HG03354 (cell line): ENCODE measurements at regions not wholly inside any gene's neighbourhood (a gene's known extent, or its start where the extent isn't known, plus 50 kb on each side); places are given as distances from the start of the nearest gene placed in this dataset.
"Not testable (repeated sequence)": the region's sequence is repeated elsewhere in the genome, so short reads cannot be mapped to it uniquely, and the experiment has no call there.

Source experiments
- ATAC-seq: cut with Tn5 transposase; IDR thresholded peaks from one replicate; pipeline ENCODE4 v1.9.1; 2021; ENCODE audit warnings: mild to moderate bottlenecking; ENCODE audit not compliant: unreplicated experiment, poor library complexity, severe bottlenecking

DNA sequence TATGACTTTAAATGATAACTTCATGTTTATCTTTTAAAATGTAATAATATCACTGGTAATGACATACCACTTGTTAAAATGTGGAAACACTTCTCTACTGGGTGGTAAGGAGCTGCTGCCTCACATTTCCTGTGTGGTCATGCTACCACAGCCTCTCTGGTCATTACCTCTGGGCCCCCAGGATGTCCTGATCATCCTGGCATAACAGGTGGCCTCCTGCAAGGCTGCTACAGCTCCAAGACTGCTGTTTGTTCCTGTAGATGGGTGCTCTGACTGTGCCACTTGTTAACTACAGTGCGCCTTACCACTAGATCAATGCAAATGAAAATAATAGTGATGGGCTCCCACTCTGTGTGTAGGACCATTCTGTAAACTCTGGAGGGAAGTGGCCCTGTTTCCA lies 500.2 kb upstream of the SPRED2 start:
- no peak for ATAC-seq

DNA sequence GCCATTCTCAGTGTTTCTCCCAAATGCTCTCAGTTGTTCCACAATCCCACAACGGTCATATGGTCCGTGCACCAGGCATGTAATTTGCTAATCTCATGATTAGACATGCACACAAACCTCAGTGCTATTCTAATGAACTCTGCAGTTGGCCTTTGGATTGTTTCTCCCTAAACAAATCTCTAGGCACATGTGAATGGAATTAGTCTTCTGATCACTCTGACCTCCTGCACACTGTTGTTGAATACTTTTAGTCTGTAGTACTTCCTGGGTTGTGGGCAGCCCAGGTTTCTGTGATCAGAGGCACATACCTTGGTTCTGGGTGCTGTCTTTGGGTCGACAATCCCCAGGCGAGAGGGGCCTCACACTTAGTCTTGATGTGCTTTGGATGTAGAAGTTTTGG lies 498.7 kb upstream of the SPRED2 start:
- no peak for ATAC-seq

DNA sequence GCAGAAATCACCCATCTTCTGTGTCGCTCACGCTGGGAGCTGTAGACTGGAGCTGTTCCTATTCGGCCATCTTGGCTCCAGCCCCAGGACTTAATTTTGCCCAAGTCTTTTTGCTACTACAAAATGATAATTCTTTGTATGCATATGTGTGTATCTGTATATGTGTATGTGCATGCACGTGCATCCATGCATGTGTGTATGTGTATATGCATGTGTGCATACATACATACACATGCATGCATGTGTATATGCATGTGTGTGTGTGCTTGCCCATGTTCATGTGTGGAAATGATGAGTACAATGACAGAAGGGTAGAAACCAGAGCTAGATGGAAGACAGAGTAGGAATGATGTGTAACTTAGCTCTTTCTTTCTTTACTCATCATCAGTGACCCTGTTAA lies 497.9 kb upstream of the SPRED2 start:
- no peak for ATAC-seq

DNA sequence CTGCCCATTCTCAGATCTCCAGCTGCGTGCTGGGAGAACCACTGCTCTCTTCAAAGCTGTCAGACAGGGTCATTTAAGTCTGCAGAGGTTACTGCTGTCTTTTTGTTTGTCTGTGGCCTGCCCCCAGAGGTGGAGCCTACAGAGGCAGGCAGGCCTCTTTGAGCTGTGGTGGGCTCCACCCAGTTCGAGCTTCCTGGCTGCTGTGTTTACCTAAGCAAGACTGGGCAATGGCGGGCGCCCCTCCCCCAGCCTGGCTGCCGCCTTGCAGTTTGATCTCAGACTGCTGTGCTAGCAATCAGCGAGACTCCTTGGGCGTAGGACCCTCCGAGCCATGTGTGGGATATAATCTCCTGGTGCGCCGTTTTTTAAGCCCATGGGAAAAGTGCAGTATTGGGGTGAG lies 497.3 kb upstream of the SPRED2 start:
- not testable (repeated sequence) for ATAC-seq

DNA sequence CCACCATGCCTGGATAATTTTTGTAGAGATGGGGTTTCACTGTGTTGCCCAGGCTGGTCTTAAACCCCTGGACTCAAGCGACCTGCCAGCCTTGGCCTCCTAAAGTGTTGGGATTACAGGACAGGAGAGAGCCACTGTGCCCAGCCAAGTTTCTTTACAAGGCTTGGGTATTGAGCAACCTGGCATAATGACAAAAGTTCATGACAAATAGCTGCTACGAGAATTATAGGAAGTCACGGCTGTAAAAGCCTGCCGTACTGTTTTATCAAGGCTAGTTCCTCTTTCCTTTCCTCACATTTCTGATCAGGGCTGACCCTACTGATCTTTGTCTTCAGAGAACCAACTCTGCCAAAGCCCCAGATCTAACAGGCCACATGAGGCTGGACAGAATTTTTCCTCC lies 490.4 kb upstream of the SPRED2 start:
- no peak for ATAC-seq

DNA sequence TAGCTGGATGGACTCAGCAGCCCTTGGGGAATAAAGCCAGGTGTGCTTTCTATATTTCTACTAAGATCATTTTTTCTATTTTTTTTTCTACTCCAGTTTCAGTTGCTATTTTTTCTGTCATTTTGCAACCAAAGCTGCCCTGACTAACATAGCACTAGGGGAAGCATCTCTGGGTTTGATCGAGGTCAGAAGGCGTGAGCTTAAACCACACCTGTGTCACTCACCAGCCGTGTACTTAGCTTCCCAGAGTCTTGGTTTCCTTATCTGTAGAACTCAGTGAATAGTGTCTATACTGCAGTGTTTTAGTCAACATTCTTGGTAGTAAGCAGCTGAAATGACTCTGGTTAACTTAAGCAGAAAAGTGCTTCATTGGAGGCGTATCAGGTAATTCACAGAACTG lies 489.6 kb upstream of the SPRED2 start:
- no peak for ATAC-seq

DNA sequence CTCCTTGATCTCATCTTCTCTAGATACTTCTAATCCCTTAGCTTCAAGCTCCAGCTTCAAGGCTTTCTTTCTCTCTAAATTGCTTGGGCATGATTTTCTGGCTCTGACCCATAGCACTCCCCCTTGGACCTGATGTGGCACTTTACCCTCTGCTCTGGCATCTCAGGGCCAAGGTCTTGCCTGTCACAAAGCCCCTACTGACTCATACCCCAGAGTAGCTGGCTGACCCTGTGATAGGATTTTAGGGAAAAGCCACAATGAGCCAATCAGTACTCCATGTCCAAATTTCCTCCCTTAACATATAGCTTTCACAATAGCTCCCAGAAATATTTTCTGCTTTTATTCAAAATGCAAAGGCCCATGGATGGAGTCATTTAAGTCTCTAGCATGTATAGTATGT lies 488.7 kb upstream of the SPRED2 start:
- no peak for ATAC-seq

DNA sequence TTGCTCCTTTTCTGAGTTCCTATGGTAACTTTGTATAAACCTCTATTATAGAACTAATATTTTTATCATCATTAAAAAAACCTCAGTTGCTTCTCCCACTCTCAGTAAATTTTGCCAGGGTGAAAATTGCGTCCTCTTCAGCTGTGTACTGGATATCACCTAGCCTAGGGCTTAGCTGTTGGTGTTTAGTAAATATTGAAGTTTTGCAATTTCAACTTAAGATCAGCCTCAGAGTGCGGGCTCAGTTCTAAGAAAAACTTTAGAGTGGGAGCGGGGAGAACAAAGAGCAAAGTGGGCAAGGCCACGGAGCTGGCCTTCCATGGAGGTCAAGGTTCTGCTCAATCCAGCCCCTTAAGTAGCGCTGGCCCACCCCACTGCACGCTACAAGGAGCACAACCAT lies 488.3 kb upstream of the SPRED2 start:
- no peak for ATAC-seq

DNA sequence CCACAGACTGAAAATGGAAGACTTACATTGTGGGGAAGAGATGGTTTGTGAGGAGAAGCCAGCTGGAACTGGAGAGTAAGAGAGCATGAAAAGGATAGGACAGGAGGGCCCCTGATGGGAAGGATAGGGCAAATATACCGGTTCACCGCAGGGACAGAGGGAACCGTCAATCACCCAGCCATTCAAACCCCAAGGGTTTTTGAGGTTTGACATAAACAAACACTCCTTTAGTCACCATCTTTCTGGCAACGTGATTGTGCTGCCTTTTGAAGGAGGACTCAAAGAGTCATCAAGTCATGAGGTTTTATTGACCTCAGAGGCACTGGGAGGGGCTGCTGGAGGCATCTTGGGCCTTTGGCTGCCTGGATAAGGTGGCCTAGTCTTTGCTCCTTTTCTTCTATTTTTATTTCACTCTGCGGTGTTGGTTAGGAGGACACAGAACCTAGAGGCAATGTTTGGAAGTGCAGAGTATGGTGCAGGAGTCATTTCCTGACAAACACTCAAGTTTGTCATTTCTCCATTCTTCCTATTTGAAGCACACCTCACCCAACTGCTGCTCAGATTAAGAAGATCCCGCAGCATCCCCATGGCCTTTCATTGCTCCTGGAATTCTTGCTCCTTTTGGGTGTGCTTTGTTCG lies 487.3 kb upstream of the SPRED2 start:
- ATAC-seq = no peak

DNA sequence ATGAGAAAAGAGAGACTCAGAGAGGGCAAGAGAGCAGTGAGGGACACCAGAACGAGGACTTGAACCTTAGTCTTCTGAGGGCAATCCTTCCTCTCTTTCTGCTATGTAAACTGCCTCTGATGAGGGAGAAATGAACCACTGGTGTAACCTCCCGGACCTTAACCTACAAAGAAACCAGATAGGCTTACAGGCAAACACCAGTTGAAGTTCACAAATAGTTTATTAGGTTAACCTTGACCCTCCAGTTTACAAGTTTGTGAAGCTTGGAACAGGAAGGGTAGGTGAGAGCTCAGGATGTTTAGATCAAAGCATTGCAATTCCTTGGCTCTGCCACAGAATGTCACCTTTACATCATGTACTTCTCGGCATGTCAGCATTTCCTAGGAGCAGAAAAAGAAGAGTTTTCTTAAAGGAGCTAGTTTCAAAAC lies 486.4 kb upstream of the SPRED2 start:
- no peak for ATAC-seq

DNA sequence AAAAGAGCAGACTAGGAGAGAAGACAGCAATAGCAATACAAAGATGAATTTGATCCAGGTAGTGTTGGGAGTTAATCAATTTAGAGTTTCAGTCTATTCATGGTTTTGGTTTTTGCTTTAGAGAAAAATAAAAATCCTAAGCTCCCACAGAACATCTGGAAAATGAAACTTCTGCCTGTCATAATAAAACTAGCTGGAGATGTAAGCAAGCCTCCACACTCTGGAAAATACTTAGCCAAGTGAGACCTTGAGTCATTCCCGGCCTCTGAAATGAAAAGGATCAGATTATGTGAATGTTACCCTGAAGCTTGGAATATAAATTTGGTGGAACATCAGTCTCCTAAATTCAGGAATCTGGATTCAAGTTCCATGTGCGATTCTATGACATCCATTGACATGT lies 485.6 kb upstream of the SPRED2 start:
- ATAC-seq = no peak

DNA sequence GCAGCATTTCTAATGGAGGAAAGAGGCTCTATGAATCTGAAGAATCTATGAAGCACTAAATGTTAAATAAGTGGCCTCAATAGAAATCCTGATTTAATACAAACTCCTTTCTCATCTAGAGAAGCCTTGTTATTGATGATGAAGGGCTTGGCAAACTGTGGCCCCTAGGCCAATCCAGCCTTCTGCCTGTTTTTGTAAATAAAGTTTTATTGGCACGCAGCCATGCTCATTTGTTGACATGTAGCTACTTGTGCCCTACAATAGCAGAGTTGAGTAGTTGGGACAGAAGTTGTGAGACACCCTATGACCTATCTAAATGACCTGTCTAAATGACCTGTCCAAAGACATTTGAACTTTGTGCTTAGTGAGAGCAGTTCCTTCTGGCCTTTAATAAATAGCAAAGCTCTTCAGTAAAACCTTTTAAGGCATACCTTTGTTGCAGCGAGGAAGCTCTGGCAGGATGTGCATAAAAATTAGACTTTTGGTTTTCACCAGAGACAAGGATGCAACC lies 484.4 kb upstream of the SPRED2 start:
- no peak for ATAC-seq

DNA sequence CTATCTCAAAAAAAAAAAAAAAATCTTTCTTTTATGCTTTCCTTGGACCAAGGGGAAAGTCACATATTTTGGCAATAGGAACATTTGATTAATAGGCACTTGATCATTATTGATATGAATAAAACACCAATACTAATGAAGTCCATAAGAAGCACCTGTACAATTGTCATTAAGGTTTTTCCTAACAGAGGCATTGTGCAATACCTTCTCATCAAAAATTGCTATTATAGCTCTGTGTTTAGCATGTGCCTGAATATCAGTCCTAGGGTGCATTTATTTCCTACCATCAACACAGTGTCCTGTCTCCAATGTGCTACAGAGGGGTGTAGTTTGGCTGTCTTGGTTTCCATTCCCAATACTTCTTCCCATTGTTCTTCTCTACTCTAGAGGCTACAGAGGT lies 483.8 kb upstream of the SPRED2 start:
- ATAC-seq = no peak

DNA sequence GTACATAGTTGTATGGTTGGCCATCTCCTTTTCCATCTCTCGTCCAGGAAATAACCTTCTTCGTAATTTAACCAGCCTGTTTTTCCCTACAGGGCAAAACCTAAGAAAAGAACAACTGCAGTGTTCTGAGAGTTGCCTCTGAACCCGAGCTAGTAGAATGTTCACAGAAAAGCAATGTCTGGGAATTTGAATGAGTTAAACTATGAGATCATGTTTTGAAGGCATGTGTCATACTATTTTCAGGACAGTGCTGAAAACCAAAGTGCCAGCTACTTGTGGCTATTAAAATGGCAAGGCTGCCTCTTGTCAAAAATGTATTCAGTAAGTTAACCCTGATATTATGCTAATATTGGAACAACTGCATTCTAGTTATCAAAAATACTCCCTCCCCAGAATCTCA lies 482.9 kb upstream of the SPRED2 start:
- ATAC-seq = no peak

DNA sequence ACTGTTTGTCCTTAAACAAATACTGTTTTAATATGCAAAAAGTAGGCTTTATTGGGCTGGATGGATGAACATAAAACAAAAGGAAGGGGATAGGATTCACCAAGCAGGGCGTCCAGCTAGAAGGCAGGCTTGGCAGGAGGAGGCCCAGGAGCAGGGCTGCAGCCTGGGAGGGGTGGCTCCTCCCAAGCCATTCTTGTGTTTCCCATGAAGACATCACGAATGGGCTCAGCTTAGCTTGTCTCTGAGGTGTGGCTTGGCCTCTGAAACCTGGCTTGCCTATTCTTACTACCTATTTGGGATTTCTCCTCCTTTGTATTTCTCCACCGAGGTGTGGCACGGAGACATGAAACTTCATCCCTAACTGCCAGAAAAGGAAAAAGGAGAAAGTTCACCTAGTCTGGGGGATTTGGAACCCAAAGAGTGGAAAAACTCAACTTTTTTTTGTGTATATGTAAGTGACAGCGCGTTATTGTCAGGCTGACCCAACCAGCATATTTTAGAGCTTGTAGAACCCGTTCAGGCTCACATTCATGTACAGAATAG lies 481.9 kb upstream of the SPRED2 start:
- ATAC-seq = no peak

DNA sequence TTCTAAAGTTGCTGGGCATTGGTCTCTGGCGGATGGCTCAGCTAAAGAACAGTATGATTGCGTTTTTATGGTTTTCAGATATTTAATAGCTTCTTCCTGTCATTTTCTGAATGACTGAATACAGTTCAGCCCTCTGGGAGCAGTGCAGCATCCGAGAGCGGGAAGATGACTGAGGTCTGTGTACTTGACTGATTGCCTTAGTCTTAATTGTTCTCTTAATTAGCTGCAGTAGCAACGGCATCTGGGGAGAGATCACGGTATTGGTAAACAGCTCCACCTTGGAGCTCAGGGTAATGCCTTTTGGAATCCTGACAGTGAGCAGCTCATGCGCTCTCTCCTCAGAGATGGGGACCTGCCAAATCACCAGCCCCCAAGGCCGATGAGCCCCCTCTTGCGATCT lies 481.4 kb upstream of the SPRED2 start:
- no peak for ATAC-seq

DNA sequence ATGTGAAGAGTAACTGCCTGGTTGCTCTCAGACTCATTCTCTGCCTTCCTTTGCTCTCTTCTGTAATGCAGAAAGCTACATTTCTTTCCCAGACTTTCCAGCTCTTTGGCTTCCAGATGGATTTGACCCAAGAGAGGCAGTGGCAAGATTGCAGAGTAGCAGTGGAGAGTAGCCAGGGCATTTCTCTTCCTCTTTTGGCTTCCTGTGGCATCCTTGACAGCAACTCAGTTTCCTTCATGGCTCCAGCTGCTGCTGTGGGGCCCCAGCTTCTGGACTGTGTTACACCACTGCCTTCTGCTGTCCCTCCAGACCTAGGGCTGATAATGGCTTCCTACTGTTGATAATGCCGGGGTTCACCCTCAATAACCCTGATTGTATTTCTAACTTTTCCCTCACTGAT lies 469.4 kb upstream of the SPRED2 start:
- no peak for ATAC-seq

DNA sequence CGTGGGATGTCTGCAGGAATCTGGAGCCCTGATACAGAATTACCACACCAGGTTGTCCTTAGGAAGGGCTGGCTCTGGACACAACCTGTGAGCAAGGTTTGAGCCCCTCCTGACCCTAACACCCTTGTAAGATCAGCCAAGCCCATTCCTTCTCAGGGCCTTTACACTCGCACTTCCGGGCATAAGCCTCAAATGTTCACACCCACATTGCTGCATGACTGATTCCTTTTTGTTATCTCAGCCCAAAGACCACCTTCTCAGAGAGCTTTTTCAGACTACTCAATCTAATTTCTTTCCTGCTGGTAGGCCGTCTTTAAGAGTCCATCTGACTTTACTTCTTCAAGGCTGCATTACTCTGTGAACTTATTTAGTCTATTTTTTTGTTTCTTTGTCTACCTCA lies 464.0 kb upstream of the SPRED2 start:
- ATAC-seq = no peak

DNA sequence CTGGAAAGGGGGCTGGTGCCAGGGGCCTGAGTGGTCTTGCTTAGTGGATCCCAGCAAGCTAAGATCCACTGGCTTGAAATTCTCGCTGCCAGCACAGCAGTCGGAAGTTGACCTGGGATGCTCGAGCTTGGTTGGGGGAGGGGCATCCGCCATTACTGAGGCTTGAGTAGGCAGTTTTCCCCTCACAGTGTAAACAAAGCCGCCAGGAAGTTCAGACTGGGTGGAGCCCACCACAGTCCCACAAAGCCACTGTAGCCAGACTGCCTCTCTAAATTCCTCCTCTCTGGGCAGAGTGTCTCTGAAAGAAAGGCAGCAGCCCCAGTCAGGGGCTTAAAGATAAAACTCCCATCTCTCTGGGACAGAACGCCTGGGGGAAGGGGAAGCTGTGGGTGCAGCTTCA lies 457.7 kb upstream of the SPRED2 start:
- ATAC-seq = not testable (repeated sequence)

DNA sequence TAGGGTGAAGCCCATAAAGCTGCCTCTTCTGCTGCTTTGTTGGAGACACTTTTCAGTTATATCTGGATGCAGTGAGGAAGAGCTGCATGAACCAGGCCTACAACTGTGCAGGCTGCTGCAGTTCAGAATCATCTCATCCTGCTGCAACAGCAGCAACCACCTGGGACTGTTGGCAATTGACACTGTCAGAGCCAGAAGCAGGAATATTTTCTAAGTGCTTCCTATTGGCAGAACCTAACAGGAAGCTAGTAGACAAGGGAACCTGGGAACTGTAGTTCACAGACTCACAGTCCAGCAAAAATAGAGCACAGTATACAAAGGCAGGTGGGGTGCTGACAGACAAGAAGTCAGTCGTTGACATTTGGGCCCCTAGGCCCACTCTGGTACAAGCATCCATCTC lies 452.9 kb upstream of the SPRED2 start:
- ATAC-seq = no peak

DNA sequence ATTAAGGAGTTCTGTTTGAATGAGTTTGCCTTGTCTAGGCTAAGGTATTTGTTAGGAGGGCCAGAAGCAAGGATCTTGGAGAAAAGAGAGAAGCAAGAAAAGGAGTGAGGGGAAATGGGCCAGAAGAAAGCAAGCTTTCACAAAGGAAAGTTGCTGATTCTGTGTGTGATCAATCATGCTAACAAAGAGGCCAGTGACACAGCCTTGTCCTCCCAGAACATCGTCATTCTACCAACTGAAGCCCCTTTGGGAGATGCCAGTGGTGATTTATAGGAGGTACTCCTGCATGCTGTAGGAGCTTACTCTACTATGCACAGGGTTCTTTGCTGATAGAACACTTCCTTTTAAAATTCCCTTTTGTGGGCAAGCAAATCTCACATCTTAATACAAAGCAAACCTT lies 449.2 kb upstream of the SPRED2 start:
- ATAC-seq = no peak

DNA sequence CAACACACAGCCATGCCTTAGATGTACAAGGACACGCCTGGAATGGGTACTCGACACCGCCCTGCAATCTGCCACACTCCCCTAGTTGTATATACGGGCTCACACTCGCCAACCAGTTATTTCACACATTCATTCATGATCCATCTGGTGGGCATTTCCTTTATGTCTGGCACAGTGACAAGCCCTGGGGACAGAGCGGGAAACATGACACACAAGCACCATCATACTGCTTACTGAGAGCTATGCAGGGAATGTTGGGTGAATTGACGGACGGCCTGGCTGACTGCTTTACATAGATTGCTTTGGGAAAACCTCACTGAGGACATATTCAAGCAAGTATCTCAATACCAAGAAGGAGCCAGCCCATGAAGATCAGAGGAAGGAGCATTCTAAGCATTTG lies 448.0 kb upstream of the SPRED2 start:
- ATAC-seq = no peak
